PFSK-1 (cell line): ENCODE measurements at regions not wholly inside any gene's neighbourhood (a gene's known extent, or its start where the extent isn't known, plus 50 kb on each side); places are given as distances from the start of the nearest gene placed in this dataset.

ENCODE experiments used
- FOXP2 ChIP-seq: optimal IDR thresholded peaks from 2 replicates; pipeline ENCODE3; 2011; ENCODE audit warnings: borderline replicate concordance, control low read depth, inconsistent platforms; ENCODE audit not compliant: insufficient read depth; ENCODE audit errors: extremely low read length, extremely low read depth
- POLR2AphosphoS5 ChIP-seq: IDR thresholded peaks from 2 replicates; pipeline ENCODE4 v1.6.1; 2012; ENCODE audit warnings: low read depth, mild to moderate bottlenecking, control low read depth, low read length, moderate library complexity
- SIN3A ChIP-seq: IDR thresholded peaks from 2 replicates; pipeline ENCODE4 v1.6.1; 2012; ENCODE audit warnings: mild to moderate bottlenecking, low read length, moderate library complexity, borderline replicate concordance; ENCODE audit not compliant: insufficient read depth
- TAF1 ChIP-seq: IDR thresholded peaks from 2 replicates; pipeline ENCODE4 v1.6.1; 2012; ENCODE audit warnings: low read length, control low read depth, borderline replicate concordance; ENCODE audit not compliant: insufficient read depth
- TF ChIP-seq, protein P1 (sequence below), 2 experiments: IDR thresholded peaks; 2 replicates each; pipeline versions ENCODE4 v1.6.1 to v1.8.0; 2011 to 2012; ENCODE audit warnings: low read depth in 2 of 2, low read length in 2 of 2, control low read depth in 1 of 2, inconsistent platforms in 1 of 2, mild to moderate bottlenecking in 1 of 2, moderate library complexity in 1 of 2; ENCODE audit not compliant: insufficient read depth in 1 of 2

DNA sequence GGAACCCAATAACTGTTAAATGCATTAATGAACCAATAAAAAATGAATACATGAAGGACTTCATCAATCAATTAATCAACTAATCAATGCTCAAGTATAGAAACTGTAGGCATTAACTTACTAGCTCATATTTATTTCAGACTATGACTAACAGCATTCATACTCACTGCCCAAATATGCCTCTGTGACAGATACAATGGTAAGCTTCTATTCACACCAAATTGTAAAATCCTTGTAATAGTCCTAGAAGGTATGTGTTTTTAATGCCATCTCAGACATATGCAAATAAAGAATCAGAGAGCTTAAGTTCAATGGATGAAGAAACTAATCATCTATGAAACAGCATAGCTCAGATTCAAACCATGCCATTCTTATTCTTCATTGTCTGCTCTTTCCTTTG lies 1253.6 kb upstream of the TENM4 start:
- TF ChIP-seq POLR2AphosphoS5 = no peak
- no peak for TF ChIP-seq SIN3A
- TF ChIP-seq TAF1 = no peak
- no peak for TF ChIP-seq FOXP2
- TF ChIP-seq, protein P1, sequence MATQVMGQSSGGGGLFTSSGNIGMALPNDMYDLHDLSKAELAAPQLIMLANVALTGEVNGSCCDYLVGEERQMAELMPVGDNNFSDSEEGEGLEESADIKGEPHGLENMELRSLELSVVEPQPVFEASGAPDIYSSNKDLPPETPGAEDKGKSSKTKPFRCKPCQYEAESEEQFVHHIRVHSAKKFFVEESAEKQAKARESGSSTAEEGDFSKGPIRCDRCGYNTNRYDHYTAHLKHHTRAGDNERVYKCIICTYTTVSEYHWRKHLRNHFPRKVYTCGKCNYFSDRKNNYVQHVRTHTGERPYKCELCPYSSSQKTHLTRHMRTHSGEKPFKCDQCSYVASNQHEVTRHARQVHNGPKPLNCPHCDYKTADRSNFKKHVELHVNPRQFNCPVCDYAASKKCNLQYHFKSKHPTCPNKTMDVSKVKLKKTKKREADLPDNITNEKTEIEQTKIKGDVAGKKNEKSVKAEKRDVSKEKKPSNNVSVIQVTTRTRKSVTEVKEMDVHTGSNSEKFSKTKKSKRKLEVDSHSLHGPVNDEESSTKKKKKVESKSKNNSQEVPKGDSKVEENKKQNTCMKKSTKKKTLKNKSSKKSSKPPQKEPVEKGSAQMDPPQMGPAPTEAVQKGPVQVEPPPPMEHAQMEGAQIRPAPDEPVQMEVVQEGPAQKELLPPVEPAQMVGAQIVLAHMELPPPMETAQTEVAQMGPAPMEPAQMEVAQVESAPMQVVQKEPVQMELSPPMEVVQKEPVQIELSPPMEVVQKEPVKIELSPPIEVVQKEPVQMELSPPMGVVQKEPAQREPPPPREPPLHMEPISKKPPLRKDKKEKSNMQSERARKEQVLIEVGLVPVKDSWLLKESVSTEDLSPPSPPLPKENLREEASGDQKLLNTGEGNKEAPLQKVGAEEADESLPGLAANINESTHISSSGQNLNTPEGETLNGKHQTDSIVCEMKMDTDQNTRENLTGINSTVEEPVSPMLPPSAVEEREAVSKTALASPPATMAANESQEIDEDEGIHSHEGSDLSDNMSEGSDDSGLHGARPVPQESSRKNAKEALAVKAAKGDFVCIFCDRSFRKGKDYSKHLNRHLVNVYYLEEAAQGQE (IDR thresholded peaks at IDR 0.05; ENCODE audit: insufficient read depth in 1 of 2, low read depth in 2 of 2, low read length in 2 of 2) = no peak
